SK-N-SH (cell line): ENCODE measurements at regions not wholly inside any gene's neighbourhood (a gene's known extent, or its start where the extent isn't known, plus 50 kb on each side); places are given as distances from the start of the nearest gene placed in this dataset.

Experiments
- CTCF ChIA-PET: fragments of 300-600, 350-600 bp; formaldehyde crosslinking; extraction: SDS; loops from one replicate; lab custom pipeline; 2021; lab: Yijun Ruan, JAX
- POLR2A ChIA-PET: fragments of 350-600 bp; sonication (Branson Sonifier 250); formaldehyde crosslinking; extraction: SDS; loops from one replicate; lab custom pipeline; 2020; ENCODE audit warnings: antibody characterized with exemption, inconsistent platforms; lab: Yijun Ruan, JAX
- DNase-seq: peaks from one replicate; pipeline ENCODE4 v3.0.0; 2012
- H2AFZ ChIP-seq: fragments of 200-600 bp; sonication (generic); 2 replicates; pipeline ENCODE4 v1.8.1; 2016; ENCODE audit warnings: antibody characterized with exemption, mild to moderate bottlenecking, low read depth
- H3F3A ChIP-seq: fragments of 200-600 bp; sonication (generic); replicated peaks from 2 replicates; pipeline ENCODE3; 2016; ENCODE audit warnings: antibody characterized with exemption, mild to moderate bottlenecking; ENCODE audit not compliant: insufficient read depth
- H3K27ac ChIP-seq, 2 experiments: fragments of 200-500 bp in 1 of 2; fragments of 200-600 bp in 1 of 2; sonication (Bioruptor generic) in 1 of 2; sonication (generic), shearing (Covaris generic) in 1 of 2; 2 replicates each; pipeline versions ENCODE4 v1.5.1 to v1.6.1; 2014 to 2016; ENCODE audit warnings: low read depth in 2 of 2, inconsistent platforms in 1 of 2, low read length in 1 of 2, mild to moderate bottlenecking in 1 of 2, mixed read lengths in 1 of 2
- H3K27me3 ChIP-seq: fragments of 200-600 bp; sonication (generic), shearing (Covaris generic); 2 replicates; pipeline ENCODE4 v1.6.1; 2016; ENCODE audit warnings: mixed run types; ENCODE audit not compliant: insufficient read depth
- H3K36me3 ChIP-seq, 2 experiments: fragments of 200-500 bp in 1 of 2; fragments of 200-600 bp in 1 of 2; sonication (Bioruptor generic) in 1 of 2; sonication (generic) in 1 of 2; replicated peaks in 1 of 2; 2 replicates each; pipeline versions ENCODE3 to v1.5.1; 2014 to 2016; ENCODE audit warnings: low read length in 1 of 2, mild to moderate bottlenecking in 1 of 2; ENCODE audit not compliant: insufficient read depth in 2 of 2, control insufficient read depth in 1 of 2
- H3K4me1 ChIP-seq, 2 experiments: fragments of 200-500 bp in 1 of 2; fragments of 200-600 bp in 1 of 2; sonication (Bioruptor generic) in 1 of 2; sonication (generic), shearing (Covaris generic) in 1 of 2; 2 replicates each; pipeline versions ENCODE4 v1.5.1 to v1.6.1; 2014 to 2016; ENCODE audit warnings: low read depth in 1 of 2, low read length in 1 of 2, mixed run types in 1 of 2; ENCODE audit not compliant: insufficient read depth in 2 of 2, control insufficient read depth in 1 of 2
- H3K4me2 ChIP-seq: fragments of 200-600 bp; sonication (generic), shearing (Covaris generic); 2 replicates; pipeline ENCODE4 v1.6.1; 2017; ENCODE audit warnings: mixed run types
- H3K4me3 ChIP-seq, 2 experiments: fragments of 200-500 bp in 1 of 2; fragments of 200-600 bp in 1 of 2; sonication (Bioruptor generic) in 1 of 2; sonication (generic), shearing (Covaris generic) in 1 of 2; 2 replicates each; pipeline versions ENCODE4 v1.5.1 to v1.8.1; 2014 to 2016; ENCODE audit warnings: low read depth in 2 of 2, inconsistent platforms in 1 of 2, low read length in 1 of 2, mild to moderate bottlenecking in 1 of 2, mixed read lengths in 1 of 2, moderate library complexity in 1 of 2
- H3K79me2 ChIP-seq: fragments of 200-600 bp; sonication (generic); 2 replicates; pipeline ENCODE4 v1.8.1; 2017; ENCODE audit warnings: mild to moderate bottlenecking; ENCODE audit not compliant: insufficient read depth
- H3K9ac ChIP-seq: fragments of 200-600 bp; sonication (generic); 2 replicates; pipeline ENCODE4 v1.6.1; 2017; ENCODE audit warnings: mixed run types
- H3K9me2 ChIP-seq: fragments of 200-600 bp; sonication (generic); 2 replicates; pipeline ENCODE4 v1.6.1; 2017; ENCODE audit warnings: mixed run types
- H3K9me3 ChIP-seq: fragments of 200-600 bp; sonication (generic); 2 replicates; pipeline ENCODE4 v1.6.1; 2017; ENCODE audit warnings: mixed run types, mild to moderate bottlenecking, moderate library complexity
- H4K20me1 ChIP-seq: fragments of 200-600 bp; sonication (generic); 2 replicates; pipeline ENCODE4 v1.6.1; 2017; ENCODE audit warnings: mild to moderate bottlenecking, mixed run types; ENCODE audit not compliant: insufficient read depth
- CHD2 ChIP-seq: fragments of 150-350 bp; IDR thresholded peaks from 2 replicates; pipeline ENCODE4 v1.6.1; 2018; ENCODE audit warnings: low read length; ENCODE audit not compliant: partially characterized antibody
- CTCF ChIP-seq: fragments of 200-600 bp; sonication (generic); IDR thresholded peaks from 2 replicates; pipeline ENCODE4 v1.6.1; 2017; ENCODE audit warnings: antibody characterized with exemption, mild to moderate bottlenecking, moderate library complexity
- ELF1 ChIP-seq: IDR thresholded peaks from 2 replicates; pipeline ENCODE4 v1.4.0; 2012
- EP300 ChIP-seq, 2 experiments: IDR thresholded peaks; 2 replicates each; pipeline versions ENCODE4 v1.4.0 to v1.6.1; 2012; ENCODE audit warnings: borderline replicate concordance in 1 of 2, low read depth in 1 of 2, low read length in 1 of 2
- EZH2phosphoT487 ChIP-seq: fragments of 200-600 bp; sonication (generic); IDR thresholded peaks from 2 replicates; pipeline ENCODE4 v1.6.1; 2017; ENCODE audit warnings: low read depth, mixed run types, mild to moderate bottlenecking, antibody characterized with exemption, moderate library complexity, borderline replicate concordance
- FOSL2 ChIP-seq: IDR thresholded peaks from 2 replicates; pipeline ENCODE4 v1.4.0; 2012; ENCODE audit warnings: low read depth, mild to moderate bottlenecking, moderate library complexity, borderline replicate concordance
- GATA2 ChIP-seq: sonication (generic); formaldehyde crosslinking; IDR thresholded peaks from 2 replicates; pipeline ENCODE4 v1.5.0; 2020; ENCODE audit warnings: mild to moderate bottlenecking, missing genetic modification reagents
- JUND ChIP-seq: IDR thresholded peaks from 2 replicates; pipeline ENCODE4 v1.4.0; 2012
- MAX ChIP-seq: IDR thresholded peaks from 2 replicates; pipeline ENCODE4 v1.4.0; 2012; ENCODE audit warnings: low read depth
- PBX3 ChIP-seq: IDR thresholded peaks from 2 replicates; pipeline ENCODE4; 2012
- POLR2AphosphoS5 ChIP-seq: IDR thresholded peaks from 2 replicates; pipeline ENCODE4 v1.6.1; 2012; ENCODE audit warnings: low read depth, low read length
- RAD21 ChIP-seq: IDR thresholded peaks from 2 replicates; pipeline ENCODE4 v1.6.1; 2012; ENCODE audit warnings: mild to moderate bottlenecking, low read length
- RCOR1 ChIP-seq: fragments of 150-350 bp; IDR thresholded peaks from 2 replicates; pipeline ENCODE4 v1.6.1; 2017; ENCODE audit warnings: antibody characterized with exemption, low read length
- RXRA ChIP-seq: IDR thresholded peaks from 2 replicates; pipeline ENCODE4 v1.4.0; 2012; ENCODE audit warnings: low read depth, mild to moderate bottlenecking, borderline replicate concordance
- SIN3A ChIP-seq: IDR thresholded peaks from 2 replicates; pipeline ENCODE4 v1.6.1; 2012; ENCODE audit warnings: low read depth, mild to moderate bottlenecking, low read length, moderate library complexity, borderline replicate concordance
- SMC3 ChIP-seq: IDR thresholded peaks from 2 replicates; pipeline ENCODE4 v1.6.1; 2012; ENCODE audit warnings: low read depth, low read length, improper control_type of control experiment
- TAF1 ChIP-seq: IDR thresholded peaks from 2 replicates; pipeline ENCODE4 v1.6.1; 2012; ENCODE audit warnings: low read depth, mild to moderate bottlenecking, low read length, moderate library complexity, borderline replicate concordance
- TEAD4 ChIP-seq: IDR thresholded peaks from 2 replicates; pipeline ENCODE4 v1.4.0; 2012; ENCODE audit warnings: mild to moderate bottlenecking, borderline replicate concordance; ENCODE audit not compliant: insufficient read depth
- YY1 ChIP-seq: IDR thresholded peaks from 2 replicates; pipeline ENCODE4 v1.4.0; 2012; ENCODE audit warnings: low read depth, mild to moderate bottlenecking
- ZBTB33 ChIP-seq: IDR thresholded peaks from 2 replicates; pipeline ENCODE4 v1.4.0; 2012; ENCODE audit warnings: low read depth, borderline replicate concordance
- WGBS: methylation state at CpG from one replicate; pipeline ENCODE4 v1.1.6; 2017; ENCODE audit warnings: low lambda C conversion rate; 5-methylcytosine and 5-hydroxymethylcytosine counted together

- no peak overlapping the region for H2AFZ ChIP-seq
- no peak overlapping the region for H3K27ac ChIP-seq
- no peaks in the 10 kb centered on the region for H3K79me2 ChIP-seq
- no peaks in the 10 kb centered on the region for H3K27me3 ChIP-seq
- 60% methylated on average over 4 of the region's 4 CpGs for WGBS
- no peaks in the 10 kb centered on the region for H3K9me3 ChIP-seq
- H3K9me2 ChIP-seq: no peaks in the 10 kb centered on the region
- no peak overlapping the region for H3K4me2 ChIP-seq
- CTCF ChIA-PET: interaction anchor here (0.6 to 0.7 kb wide), 2 partner anchors 13 to 169 kb away, joined by 3 read pairs; no protein-coding TSS in a partner anchor
- no peak overlapping the region for H3K4me3 ChIP-seq
- TF ChIP-seq ZBTB33: no peak
- no peak for TF ChIP-seq FOSL2
- TF ChIP-seq GATA2 (CRISPR knock-in tag): no peak
- TF ChIP-seq YY1: no peak
- no peak for TF ChIP-seq EZH2phosphoT487
- no peak for TF ChIP-seq MAX
- TF ChIP-seq TEAD4: no peak
- TF ChIP-seq PBX3: no peak
- TF ChIP-seq RAD21: no peak
- POLR2A ChIA-PET: no interaction called here
- no peak for DNase-seq
- H3K4me1 ChIP-seq: no peaks in the 10 kb centered on the region
- H3K9ac ChIP-seq: no peak overlapping the region
- H3K36me3 ChIP-seq: no peaks in the 10 kb centered on the region
- H4K20me1 ChIP-seq: no peaks in the 10 kb centered on the region
- H3F3A ChIP-seq: no peaks in the 10 kb centered on the region
Observed at GRCh38 chr11:80626721-80627120, 1185.9 kb upstream of the TENM4 start.

- CTCF ChIA-PET: no interaction called here
- Histone ChIP-seq H3K36me3 (no peaks in the 10 kb centered on the region), H3K4me1 (no peaks in the 10 kb centered on the region), H3K27ac (no peak overlapping the region), H3K4me2 (no peak overlapping the region), H3K9me2 (no peaks in the 10 kb centered on the region), H3K27me3 (no peaks in the 10 kb centered on the region), H4K20me1 (no peaks in the 10 kb centered on the region), H3K9me3 (no peaks in the 10 kb centered on the region), H3F3A (no peaks in the 10 kb centered on the region), H3K9ac (no peak overlapping the region), H3K79me2 (no peaks in the 10 kb centered on the region), H2AFZ (no peak overlapping the region), H3K4me3 (no peak overlapping the region)
- WGBS: 17% methylated on average over 3 of the region's 3 CpGs
- TF ChIP-seq RCOR1 (no peak), TAF1 (no peak), RXRA (no peak), TEAD4 (no peak), CHD2 (no peak), CTCF (no peak), SMC3 (no peak), JUND (no peak), SIN3A (no peak), POLR2AphosphoS5 (no peak), EP300 (IDR thresholded peaks at IDR 0.05; ENCODE audit: borderline replicate concordance in 1 of 2, low read depth in 1 of 2, low read length in 1 of 2) (no peak), ELF1 (no peak)
- POLR2A ChIA-PET: no interaction called here
- no peak for DNase-seq
Observed at GRCh38 chr11:80625563-80625962, 1184.7 kb upstream of the TENM4 start.
